SK-N-MC (cell line): ENCODE measurements at regions not wholly inside any gene's neighbourhood (a gene's known extent, or its start where the extent isn't known, plus 50 kb on each side); places are given as distances from the start of the nearest gene placed in this dataset.
"Not testable (repeated sequence)": the region's sequence is repeated elsewhere in the genome, so short reads cannot be mapped to it uniquely, and the experiment has no call there.

ENCODE experiments used
- DNase-seq: peaks from one replicate; pipeline ENCODE4 v3.0.0-alpha.2; 2011; ENCODE audit warnings: low read depth, low spot score
- H3K27ac ChIP-seq: fragments of 200-600 bp; sonication (generic); 2 replicates; pipeline ENCODE4 v1.5.1; 2016; ENCODE audit warnings: mixed run types
- H3K36me3 ChIP-seq: fragments of 200-600 bp; sonication (generic); 2 replicates; pipeline ENCODE4 v1.6.1; 2017; ENCODE audit warnings: antibody characterized with exemption, low read length, mixed read lengths; ENCODE audit not compliant: insufficient read depth
- H3K4me3 ChIP-seq: fragments of 200-600 bp; sonication (generic); 2 replicates; pipeline ENCODE4 v1.5.1; 2016
- H3K9ac ChIP-seq: fragments of 200-600 bp; sonication (generic); 2 replicates; pipeline ENCODE4 v1.8.0; 2017; ENCODE audit warnings: mixed run types, mixed read lengths; ENCODE audit not compliant: insufficient read length
- H3K9me3 ChIP-seq: fragments of 200-600 bp; sonication (generic); 2 replicates; pipeline ENCODE4 v1.6.1; 2017; ENCODE audit warnings: low read depth, mild to moderate bottlenecking, antibody characterized with exemption, low read length, moderate library complexity, mixed read lengths
- EZH2 ChIP-seq: fragments of 200-600 bp; sonication (generic); IDR thresholded peaks from one replicate; pipeline ENCODE4 v1.6.1; 2017; ENCODE audit warnings: antibody characterized with exemption
- FOXP2 ChIP-seq: optimal IDR thresholded peaks from 2 replicates; pipeline ENCODE3; 2011; ENCODE audit warnings: mild to moderate bottlenecking, moderate library complexity; ENCODE audit not compliant: insufficient read depth; ENCODE audit errors: extremely low read length, control extremely low read depth
- POLR2AphosphoS5 ChIP-seq: IDR thresholded peaks from 2 replicates; pipeline ENCODE4 v1.6.1; 2012; ENCODE audit warnings: mild to moderate bottlenecking, low read depth, low read length, borderline replicate concordance

- Histone ChIP-seq H3K36me3 (no peaks in the 10 kb centered on the region), H3K27ac (no peak overlapping the region), H3K9ac (no peak overlapping the region), H3K9me3 (no peaks in the 10 kb centered on the region), H3K4me3 (no peak overlapping the region)
- no peak for DNase-seq
- no peak for TF ChIP-seq POLR2AphosphoS5
- no peak for TF ChIP-seq EZH2
- TF ChIP-seq FOXP2: no peak
These were observed 361.5 kb downstream of the PTPRU start for GRCh38 chr1:29597861-29598260.

- Histone ChIP-seq H3K27ac (no peak overlapping the region), H3K9me3 (no peaks in the 10 kb centered on the region), H3K4me3 (no peak overlapping the region), H3K9ac (no peak overlapping the region), H3K36me3 (no peaks in the 10 kb centered on the region)
- TF ChIP-seq FOXP2 (no peak), POLR2AphosphoS5 (no peak), EZH2 (no peak)
- DNase-seq: no peak
These were observed 357.5 kb downstream of the PTPRU start for GRCh38 chr1:29593601-29594382.

- Histone ChIP-seq H3K4me3 (no peak overlapping the region), H3K27ac (no peak overlapping the region), H3K36me3 (no peaks in the 10 kb centered on the region), H3K9ac (no peak overlapping the region), H3K9me3 (no peaks in the 10 kb centered on the region)
- TF ChIP-seq EZH2 (no peak), FOXP2 (no peak), POLR2AphosphoS5 (no peak)
- no peak for DNase-seq
These were observed 356.4 kb downstream of the PTPRU start for GRCh38 chr1:29592731-29593130.

- DNase-seq: no peak
- Histone ChIP-seq H3K4me3 (no peak overlapping the region), H3K9me3 (no peaks in the 10 kb centered on the region), H3K27ac (no peak overlapping the region), H3K9ac (no peak overlapping the region), H3K36me3 (no peaks in the 10 kb centered on the region)
- TF ChIP-seq FOXP2 (no peak), EZH2 (no peak), POLR2AphosphoS5 (no peak)
These were observed 355.9 kb downstream of the PTPRU start for GRCh38 chr1:29592261-29592615.

- Histone ChIP-seq H3K9ac (no peak overlapping the region), H3K27ac (no peak overlapping the region), H3K36me3 (no peaks in the 10 kb centered on the region), H3K4me3 (no peak overlapping the region), H3K9me3 (no peaks in the 10 kb centered on the region)
- no peak for TF ChIP-seq POLR2AphosphoS5
- no peak for TF ChIP-seq EZH2
- no peak for TF ChIP-seq FOXP2
- DNase-seq: no peak
These were observed 355.4 kb downstream of the PTPRU start for GRCh38 chr1:29591601-29592260.

- no peaks in the 10 kb centered on the region for H3K36me3 ChIP-seq
- no peak for TF ChIP-seq FOXP2
- no peak for TF ChIP-seq EZH2
- TF ChIP-seq POLR2AphosphoS5: no peak
- no peaks in the 10 kb centered on the region for H3K9me3 ChIP-seq
- H3K4me3 ChIP-seq: no peak overlapping the region
- no peak for DNase-seq
- no peak overlapping the region for H3K27ac ChIP-seq
- H3K9ac ChIP-seq: no peak overlapping the region
These were observed 354.6 kb downstream of the PTPRU start for GRCh38 chr1:29590583-29591565.

GRCh38 chr1:29589716-29590115, 353.4 kb downstream of the PTPRU start:
- not testable (repeated sequence) for H3K27ac ChIP-seq, H3K4me3 ChIP-seq, H3K9me3 ChIP-seq, H3K9ac ChIP-seq, H3K36me3 ChIP-seq, DNase-seq

- no peak overlapping the region for H3K27ac ChIP-seq
- H3K9me3 ChIP-seq: no peaks in the 10 kb centered on the region
- no peak overlapping the region for H3K4me3 ChIP-seq
- TF ChIP-seq EZH2 (no peak), POLR2AphosphoS5 (no peak), FOXP2 (no peak)
- DNase-seq: no peak
- no peaks in the 10 kb centered on the region for H3K36me3 ChIP-seq
- no peak overlapping the region for H3K9ac ChIP-seq
These were observed 350.8 kb downstream of the PTPRU start for GRCh38 chr1:29586991-29587745.
